Neural progenitor cell (in vitro differentiated cells): ENCODE measurements at regions not wholly inside any gene's neighbourhood (a gene's known extent, or its start where the extent isn't known, plus 50 kb on each side); places are given as distances from the start of the nearest gene placed in this dataset.
"Not testable (repeated sequence)": the region's sequence is repeated elsewhere in the genome, so short reads cannot be mapped to it uniquely, and the experiment has no call there.

Source experiments
- DNase-seq: peaks from one replicate; pipeline ENCODE4 v3.0.0-alpha.2; 2016; ENCODE audit warnings: low spot score
- H2AFZ ChIP-seq: fragments of 200-600 bp; sonication (generic); replicated peaks from 2 replicates; pipeline ENCODE4 v1.6.1; 2016; ENCODE audit warnings: antibody characterized with exemption
- H3F3A ChIP-seq: fragments of 200-600 bp; sonication (generic); 2 replicates; pipeline ENCODE4 v1.6.1; 2016; ENCODE audit warnings: antibody characterized with exemption, low read depth
- H3K27ac ChIP-seq: fragments of 200-600 bp; sonication (generic); 2 replicates; pipeline ENCODE4 v1.5.1; 2016; ENCODE audit warnings: mild to moderate bottlenecking
- H3K27me3 ChIP-seq: fragments of 200-600 bp; sonication (generic); 2 replicates; pipeline ENCODE4 v1.6.1; 2016; ENCODE audit warnings: mild to moderate bottlenecking, moderate library complexity
- H3K36me3 ChIP-seq: fragments of 200-600 bp; sonication (generic); 2 replicates; pipeline ENCODE4 v1.5.1; 2016
- H3K4me1 ChIP-seq: fragments of 200-600 bp; sonication (generic); 2 replicates; pipeline ENCODE4 v1.6.1; 2016; ENCODE audit warnings: mixed run types
- H3K4me2 ChIP-seq: fragments of 200-600 bp; sonication (generic); 2 replicates; pipeline ENCODE4 v1.6.1; 2016
- H3K4me3 ChIP-seq: fragments of 200-600 bp; sonication (generic); 2 replicates; pipeline ENCODE4 v1.5.1; 2016
- H3K79me2 ChIP-seq: fragments of 200-600 bp; sonication (generic); 2 replicates; pipeline ENCODE4 v1.6.1; 2016; ENCODE audit warnings: low read depth
- H3K9ac ChIP-seq: fragments of 200-600 bp; sonication (generic); 2 replicates; pipeline ENCODE4 v1.6.1; 2016
- H3K9me3 ChIP-seq: fragments of 200-600 bp; sonication (generic); 2 replicates; pipeline ENCODE4 v1.5.1; 2016; ENCODE audit warnings: low read depth
- H4K20me1 ChIP-seq: fragments of 200-600 bp; sonication (generic); 2 replicates; pipeline ENCODE4 v1.6.1; 2016; ENCODE audit warnings: low read depth
- H3K27ac Mint-ChIP-seq: 3 replicates; pipeline ENCODE4 v1.8.0; 2021; ENCODE audit warnings: mixed read lengths
- H3K27me3 Mint-ChIP-seq: 2 replicates; pipeline ENCODE4 v1.8.0; 2022; ENCODE audit warnings: low read depth, mild to moderate bottlenecking, inconsistent platforms, moderate library complexity, mixed read lengths; ENCODE audit not compliant: insufficient read depth
- H3K36me3 Mint-ChIP-seq: 3 replicates; pipeline ENCODE4 v1.8.0; 2021; ENCODE audit warnings: mixed read lengths
- H3K4me1 Mint-ChIP-seq: 3 replicates; pipeline ENCODE4 v1.8.0; 2021; ENCODE audit warnings: mixed read lengths
- H3K4me3 Mint-ChIP-seq: 3 replicates; pipeline ENCODE4 v1.8.0; 2021; ENCODE audit warnings: mild to moderate bottlenecking, moderate library complexity, mixed read lengths
- H3K9me3 Mint-ChIP-seq: 3 replicates; pipeline ENCODE4 v1.8.0; 2020; ENCODE audit warnings: mixed read lengths
- CTCF ChIP-seq: fragments of 200-600 bp; sonication (generic); IDR thresholded peaks from 2 replicates; pipeline ENCODE4 v1.5.1; 2017; ENCODE audit warnings: antibody characterized with exemption, mild to moderate bottlenecking
- EZH2 ChIP-seq: fragments of 200-600 bp; sonication (generic); IDR thresholded peaks from 2 replicates; pipeline ENCODE4 v1.6.1; 2017; ENCODE audit warnings: antibody characterized with exemption, mild to moderate bottlenecking, moderate library complexity
- EZH2phosphoT487 ChIP-seq: fragments of 200-600 bp; sonication (generic); IDR thresholded peaks from 2 replicates; pipeline ENCODE4 v1.6.1; 2017; ENCODE audit warnings: antibody characterized with exemption

- TF ChIP-seq EZH2 (no peak), EZH2phosphoT487 (no peak), CTCF (no peak)
- H3K4me2 ChIP-seq = peak overlapping the region; percentile 32
- DNase-seq = no peak
- Mint-ChIP-seq H3K4me3 (no peak overlapping the region), H3K27me3 (peaks cover 2% of the 10 kb centered on the region), H3K27ac (no peak overlapping the region), H3K9me3 (no peaks in the 10 kb centered on the region), H3K36me3 (no peaks in the 10 kb centered on the region), H3K4me1 (peaks cover 9% of the 10 kb centered on the region)
- H2AFZ ChIP-seq = peak overlapping the region; percentile 36
- no peaks in the 10 kb centered on the region for H3K9me3 ChIP-seq
- H4K20me1 ChIP-seq = no peaks in the 10 kb centered on the region
- H3F3A ChIP-seq = no peaks in the 10 kb centered on the region
- no peak overlapping the region for H3K27ac ChIP-seq
- H3K4me1 ChIP-seq = peaks cover 18% of the 10 kb centered on the region
- no peak overlapping the region for H3K9ac ChIP-seq
- H3K79me2 ChIP-seq = no peaks in the 10 kb centered on the region
- H3K27me3 ChIP-seq = no peaks in the 10 kb centered on the region
- no peak overlapping the region for H3K4me3 ChIP-seq
- H3K36me3 ChIP-seq = no peaks in the 10 kb centered on the region
These were observed 324.4 kb downstream of the LMO7 start for GRCh38 chr13:75960538-75960994.

GRCh38 chr13:75959861-75960481, 323.8 kb downstream of the LMO7 start:
- Histone ChIP-seq H3F3A (no peaks in the 10 kb centered on the region), H3K4me3 (no peak overlapping the region), H3K4me2 (no peak overlapping the region), H3K4me1 (peaks cover 18% of the 10 kb centered on the region), H4K20me1 (no peaks in the 10 kb centered on the region), H3K36me3 (no peaks in the 10 kb centered on the region), H3K79me2 (no peaks in the 10 kb centered on the region), H3K9me3 (no peaks in the 10 kb centered on the region), H3K27me3 (no peaks in the 10 kb centered on the region), H3K9ac (no peak overlapping the region), H3K27ac (no peak overlapping the region), H2AFZ (no peak overlapping the region)
- Mint-ChIP-seq H3K27ac (no peak overlapping the region), H3K4me3 (no peak overlapping the region), H3K27me3 (peaks cover 2% of the 10 kb centered on the region), H3K4me1 (peaks cover 9% of the 10 kb centered on the region), H3K36me3 (no peaks in the 10 kb centered on the region), H3K9me3 (peaks cover 2% of the 10 kb centered on the region)
- DNase-seq = no peak
- TF ChIP-seq EZH2 = no peak
- no peak for TF ChIP-seq EZH2phosphoT487

- not testable (repeated sequence) for H3K4me1 Mint-ChIP-seq, H3K27ac ChIP-seq, H3K9me3 Mint-ChIP-seq, H3K9me3 ChIP-seq, H3K4me1 ChIP-seq, H3K79me2 ChIP-seq, H3K27ac Mint-ChIP-seq, H3K27me3 Mint-ChIP-seq, H3K9ac ChIP-seq, H3K4me3 Mint-ChIP-seq, H3K4me2 ChIP-seq, H3K36me3 Mint-ChIP-seq, H2AFZ ChIP-seq, H3K36me3 ChIP-seq, H3K4me3 ChIP-seq, H4K20me1 ChIP-seq, DNase-seq, H3K27me3 ChIP-seq, H3F3A ChIP-seq
These were observed 317.5 kb downstream of the LMO7 start for GRCh38 chr13:75953589-75953988.

- Histone ChIP-seq H3K4me1 (no peaks in the 10 kb centered on the region), H3K27ac (no peak overlapping the region), H3K36me3 (no peaks in the 10 kb centered on the region), H3K4me2 (no peak overlapping the region), H3K9me3 (no peaks in the 10 kb centered on the region), H3K4me3 (no peak overlapping the region), H3K79me2 (no peaks in the 10 kb centered on the region), H3K27me3 (no peaks in the 10 kb centered on the region), H3K9ac (no peak overlapping the region), H3F3A (no peaks in the 10 kb centered on the region), H2AFZ (no peak overlapping the region), H4K20me1 (no peaks in the 10 kb centered on the region)
- TF ChIP-seq CTCF = no peak
- TF ChIP-seq EZH2 = no peak
- TF ChIP-seq EZH2phosphoT487 = no peak
- no peaks in the 10 kb centered on the region for H3K9me3 Mint-ChIP-seq
- H3K4me1 Mint-ChIP-seq = no peaks in the 10 kb centered on the region
- H3K4me3 Mint-ChIP-seq = no peak overlapping the region
- DNase-seq = no peak
- no peaks in the 10 kb centered on the region for H3K36me3 Mint-ChIP-seq
- H3K27ac Mint-ChIP-seq = no peak overlapping the region
- H3K27me3 Mint-ChIP-seq = no peaks in the 10 kb centered on the region
These were observed 311.3 kb downstream of the LMO7 start for GRCh38 chr13:75947448-75947847.
